HEK293 (cell line): ENCODE measurements at regions not wholly inside any gene's neighbourhood (a gene's known extent, or its start where the extent isn't known, plus 50 kb on each side); places are given as distances from the start of the nearest gene placed in this dataset.

Experiments used
- CTCF ChIA-PET: fragments of 350-600 bp; formaldehyde crosslinking; extraction: SDS; loops from one replicate; lab custom pipeline; 2021; ENCODE audit warnings: antibody characterized with exemption; lab: Yijun Ruan, JAX
- POLR2A ChIA-PET: fragments of 300-600 bp; formaldehyde crosslinking; extraction: SDS; loops from one replicate; lab custom pipeline; 2020; ENCODE audit warnings: antibody characterized with exemption, inconsistent platforms; lab: Yijun Ruan, JAX
- H3K27ac ChIP-seq: fragments of 200-500 bp; sonication (Bioruptor generic); 2 replicates; pipeline ENCODE4 v1.5.1; 2014; ENCODE audit warnings: low read depth, low read length, control low read depth, inconsistent platforms; ENCODE audit errors: extremely low read depth
- H3K36me3 ChIP-seq, 2 experiments: fragments of 200-500 bp in 1 of 2; sonication (Bioruptor generic) in 1 of 2; 1 replicate in 1 of 2; 2 replicates in 1 of 2; pipeline ENCODE4 v1.5.1; 2014 to 2017; ENCODE audit warnings: inconsistent platforms in 2 of 2, low read length in 2 of 2; ENCODE audit not compliant: control insufficient read depth in 2 of 2, insufficient read depth in 1 of 2
- H3K4me1 ChIP-seq: fragments of 200-500 bp; sonication (Bioruptor generic); 2 replicates; pipeline ENCODE4 v1.5.1; 2014; ENCODE audit warnings: mild to moderate bottlenecking, low read length, inconsistent platforms; ENCODE audit not compliant: control insufficient read depth, insufficient read depth
- H3K4me3 ChIP-seq: 2 replicates; pipeline ENCODE4 v1.5.1; 2011; ENCODE audit warnings: low read depth, mild to moderate bottlenecking, control low read depth, low read length, moderate library complexity
- H3K9me3 ChIP-seq: fragments of 200-500 bp; sonication (Bioruptor generic); 2 replicates; pipeline ENCODE4 v1.5.1; 2014; ENCODE audit warnings: low read depth, low read length, inconsistent platforms; ENCODE audit not compliant: control insufficient read depth, insufficient read depth
- MYNN ChIP-seq: fragments of 450-650 bp; formaldehyde crosslinking; IDR thresholded peaks from 2 replicates; pipeline ENCODE4 v1.5.1; 2016; ENCODE audit warnings: missing biosample characterization, missing genetic modification characterization, borderline replicate concordance
- PBX3 ChIP-seq: sonication (generic); formaldehyde crosslinking; IDR thresholded peaks from 2 replicates; pipeline ENCODE4 v1.8.1; 2022; ENCODE audit warnings: mild to moderate bottlenecking, moderate library complexity, missing genetic modification reagents
- TCF7L2 ChIP-seq: IDR thresholded peaks from 2 replicates; pipeline ENCODE4 v1.6.1; 2011; ENCODE audit warnings: low read depth, mild to moderate bottlenecking, inconsistent platforms, low read length, moderate library complexity, borderline replicate concordance
- ZBTB1 ChIP-seq: fragments of 450-650 bp; formaldehyde crosslinking; IDR thresholded peaks from 2 replicates; pipeline ENCODE4 v1.5.1; 2016; ENCODE audit warnings: missing biosample characterization, missing genetic modification characterization
- ZBTB11 ChIP-seq: fragments of 450-650 bp; formaldehyde crosslinking; conservative IDR thresholded peaks from 2 replicates; pipeline ENCODE4 v1.5.1; 2016; ENCODE audit warnings: low read depth, missing biosample characterization, missing genetic modification characterization
- ZBTB49 ChIP-seq: fragments of 450-650 bp; formaldehyde crosslinking; IDR thresholded peaks from 2 replicates; pipeline ENCODE4 v1.5.1; 2016; ENCODE audit warnings: missing biosample characterization, missing genetic modification characterization, low read depth
- ZNF140 ChIP-seq: fragments of 450-650 bp; formaldehyde crosslinking; IDR thresholded peaks from 2 replicates; pipeline ENCODE4 v1.5.1; 2016; ENCODE audit warnings: missing biosample characterization, missing genetic modification characterization
- ZNF146 ChIP-seq: fragments of 450-650 bp; formaldehyde crosslinking; IDR thresholded peaks from 2 replicates; pipeline ENCODE4 v1.5.1; 2016; ENCODE audit warnings: missing biosample characterization, missing genetic modification characterization
- ZNF19 ChIP-seq: fragments of 450-650 bp; formaldehyde crosslinking; IDR thresholded peaks from 2 replicates; pipeline ENCODE4; 2016; ENCODE audit warnings: missing biosample characterization, missing genetic modification characterization, low read depth
- ZNF26 ChIP-seq: fragments of 450-650 bp; formaldehyde crosslinking; IDR thresholded peaks from 2 replicates; pipeline ENCODE4 v1.5.1; 2016; ENCODE audit warnings: missing biosample characterization, missing genetic modification characterization
- ZNF266 ChIP-seq: fragments of 450-650 bp; formaldehyde crosslinking; IDR thresholded peaks from 2 replicates; pipeline ENCODE4 v1.5.1; 2016; ENCODE audit warnings: missing biosample characterization, missing genetic modification characterization, low read depth
- ZNF280C ChIP-seq: fragments of 450-650 bp; formaldehyde crosslinking; IDR thresholded peaks from 2 replicates; pipeline ENCODE4 v1.5.1; 2016; ENCODE audit warnings: missing biosample characterization, missing genetic modification characterization
- ZNF324 ChIP-seq: fragments of 450-650 bp; formaldehyde crosslinking; IDR thresholded peaks from 2 replicates; pipeline ENCODE4 v1.5.1; 2016; ENCODE audit warnings: missing biosample characterization, missing genetic modification characterization
- ZNF335 ChIP-seq: fragments of 450-650 bp; formaldehyde crosslinking; conservative IDR thresholded peaks from 2 replicates; pipeline ENCODE4 v1.5.1; 2016; ENCODE audit warnings: missing biosample characterization, missing genetic modification characterization
- ZNF398 ChIP-seq: fragments of 450-650 bp; formaldehyde crosslinking; IDR thresholded peaks from 2 replicates; pipeline ENCODE4 v1.5.1; 2017; ENCODE audit warnings: missing biosample characterization, missing genetic modification characterization
- ZNF416 ChIP-seq: fragments of 450-650 bp; formaldehyde crosslinking; IDR thresholded peaks from 2 replicates; pipeline ENCODE4 v1.5.1; 2016; ENCODE audit warnings: missing biosample characterization, missing genetic modification characterization
- ZNF555 ChIP-seq: fragments of 450-650 bp; formaldehyde crosslinking; conservative IDR thresholded peaks from 2 replicates; pipeline ENCODE4 v1.5.1; 2017; ENCODE audit warnings: missing biosample characterization, mild to moderate bottlenecking, missing genetic modification characterization, inconsistent platforms
- ZNF560 ChIP-seq: fragments of 450-650 bp; formaldehyde crosslinking; IDR thresholded peaks from 2 replicates; pipeline ENCODE4 v1.5.1; 2017; ENCODE audit warnings: missing biosample characterization, missing genetic modification characterization, borderline replicate concordance
- ZNF610 ChIP-seq: fragments of 450-650 bp; formaldehyde crosslinking; IDR thresholded peaks from 2 replicates; pipeline ENCODE4 v1.5.1; 2016; ENCODE audit warnings: missing biosample characterization, missing genetic modification characterization, borderline replicate concordance
- ZNF768 ChIP-seq: fragments of 450-650 bp; formaldehyde crosslinking; IDR thresholded peaks from 2 replicates; pipeline ENCODE4 v1.5.1; 2018; ENCODE audit warnings: missing biosample characterization, mild to moderate bottlenecking, missing genetic modification characterization

- Histone ChIP-seq H3K9me3 (no peaks in the 10 kb centered on the region), H3K27ac (no peak overlapping the region), H3K4me1 (no peaks in the 10 kb centered on the region), H3K36me3 (no peaks in the 10 kb centered on the region), H3K4me3 (no peak overlapping the region)
- POLR2A ChIA-PET, result no interaction called here
- TF ChIP-seq ZNF398 (tag by site-specific recombination), result no peak
- TF ChIP-seq ZNF610 (tag by site-specific recombination), result no peak
- no peak for TF ChIP-seq ZNF335
- TF ChIP-seq PBX3, result no peak
- TF ChIP-seq ZBTB49 (tag by site-specific recombination), result no peak
- CTCF ChIA-PET, result no interaction called here
Observed at GRCh38 chr20:24056491-24056890, 67.9 kb upstream of the GGTLC1 start.

- ChIA-PET POLR2A (no interaction called here), CTCF (no interaction called here)
- Histone ChIP-seq H3K9me3 (no peaks in the 10 kb centered on the region), H3K27ac (no peak overlapping the region), H3K4me1 (no peaks in the 10 kb centered on the region), H3K4me3 (no peak overlapping the region), H3K36me3 (no peaks in the 10 kb centered on the region)
- TF ChIP-seq ZNF140 (tag by site-specific recombination) (no peak), ZNF26 (tag by site-specific recombination) (no peak), ZNF335 (no peak), ZBTB1 (tag by site-specific recombination) (no peak), ZNF560 (tag by site-specific recombination) (no peak), ZNF768 (tag by site-specific recombination) (no peak), ZNF266 (tag by site-specific recombination) (no peak), ZNF324 (tag by site-specific recombination) (no peak), ZBTB11 (tag by site-specific recombination) (no peak), ZNF555 (tag by site-specific recombination) (no peak), TCF7L2 (no peak), ZNF416 (tag by site-specific recombination) (no peak), MYNN (tag by site-specific recombination) (no peak), ZNF19 (no peak), ZNF146 (tag by site-specific recombination) (no peak), ZNF280C (tag by site-specific recombination) (no peak)
Observed at GRCh38 chr20:24052599-24053275, 64.2 kb upstream of the GGTLC1 start.
